SU-DHL-6 (cell line): ENCODE measurements at regions not wholly inside any gene's neighbourhood (a gene's known extent, or its start where the extent isn't known, plus 50 kb on each side); places are given as distances from the start of the nearest gene placed in this dataset.

Experiments
- H2AFZ ChIP-seq: fragments of 200-600 bp; sonication (generic); 2 replicates; pipeline ENCODE4 v1.6.1; 2014; ENCODE audit warnings: low read depth, mild to moderate bottlenecking, moderate library complexity, mixed read lengths, antibody characterized with exemption, low read length; ENCODE audit not compliant: severe bottlenecking
- H3F3A ChIP-seq: fragments of 200-600 bp; shearing (Covaris generic); 2 replicates; pipeline ENCODE4 v1.6.0; 2016; ENCODE audit warnings: antibody characterized with exemption, mild to moderate bottlenecking; ENCODE audit not compliant: insufficient read depth
- H3K27ac ChIP-seq: fragments of 200-600 bp; sonication (generic); 2 replicates; pipeline ENCODE4 v1.5.1; 2016; ENCODE audit warnings: low read depth, mild to moderate bottlenecking, low read length, moderate library complexity, mixed read lengths
- H3K27me3 ChIP-seq: fragments of 200-600 bp; sonication (generic), shearing (Covaris generic); 2 replicates; pipeline ENCODE4 v1.6.0; 2014; ENCODE audit warnings: mild to moderate bottlenecking, low read length
- H3K36me3 ChIP-seq: fragments of 200-600 bp; sonication (generic); 2 replicates; pipeline ENCODE4 v1.6.1; 2014; ENCODE audit warnings: mild to moderate bottlenecking, low read length, mixed read lengths
- H3K4me2 ChIP-seq: fragments of 300-600, 200-600 bp; shearing (Covaris generic), sonication (generic); 2 replicates; pipeline ENCODE4 v1.6.0; 2014; ENCODE audit warnings: low read length, low read depth, mild to moderate bottlenecking; ENCODE audit not compliant: poor library complexity, severe bottlenecking
- H3K4me3 ChIP-seq: fragments of 200-600 bp; sonication (generic); 2 replicates; pipeline ENCODE4 v1.5.1; 2014; ENCODE audit warnings: antibody characterized with exemption, low read length, mild to moderate bottlenecking, mixed read lengths; ENCODE audit not compliant: insufficient read depth, poor library complexity, severe bottlenecking
- H3K79me2 ChIP-seq: fragments of 200-600 bp; sonication (generic); 2 replicates; pipeline ENCODE4 v1.6.1; 2014; ENCODE audit warnings: mild to moderate bottlenecking, low read length, moderate library complexity; ENCODE audit not compliant: insufficient read depth
- H3K9ac ChIP-seq: fragments of 200-600 bp; sonication (generic); 2 replicates; pipeline ENCODE4 v1.7.0; 2014; ENCODE audit warnings: mild to moderate bottlenecking, low read length
- H3K9me2 ChIP-seq: fragments of 200-600 bp; sonication (generic); replicated peaks from 2 replicates; pipeline ENCODE4 v1.6.1; 2014; ENCODE audit warnings: low read length; ENCODE audit not compliant: insufficient read depth
- H3K9me3 ChIP-seq: fragments of 200-600 bp; sonication (generic); 2 replicates; pipeline ENCODE4 v1.6.1; 2014; ENCODE audit warnings: low read length, mixed read lengths; ENCODE audit not compliant: insufficient read depth
- H4K20me1 ChIP-seq: fragments of 200-600 bp; sonication (generic); 2 replicates; pipeline ENCODE4 v1.6.1; 2014; ENCODE audit warnings: low read depth, mild to moderate bottlenecking, antibody characterized with exemption, low read length, moderate library complexity, mixed read lengths
- CTCF ChIP-seq: fragments of 200-600 bp; sonication (generic); IDR thresholded peaks from one replicate; pipeline ENCODE4 v1.5.1; 2017; ENCODE audit warnings: antibody characterized with exemption, mild to moderate bottlenecking, low read length, moderate library complexity; ENCODE audit not compliant: insufficient read depth, poor library complexity, severe bottlenecking
- EZH2phosphoT487 ChIP-seq: fragments of 200-600 bp; sonication (generic), shearing (Covaris generic); conservative IDR thresholded peaks from 2 replicates; pipeline ENCODE4 v1.6.1; 2018; ENCODE audit warnings: mild to moderate bottlenecking, antibody characterized with exemption, low read length, moderate library complexity, mixed read lengths

- no peak for TF ChIP-seq EZH2phosphoT487
- no peak overlapping the region for H3K27ac ChIP-seq
These were observed 132.8 kb upstream of the ZPLD1 start for GRCh38 chr3:102302020-102302419.

GRCh38 chr3:102304550-102304949 is 130.3 kb upstream of the ZPLD1 start:
- Histone ChIP-seq H3K36me3 (no peaks in the 10 kb centered on the region), H3K4me3 (no peak overlapping the region), H3K27me3 (no peaks in the 10 kb centered on the region), H3K9me3 (no peaks in the 10 kb centered on the region), H3F3A (no peaks in the 10 kb centered on the region), H3K79me2 (no peaks in the 10 kb centered on the region), H4K20me1 (no peaks in the 10 kb centered on the region), H3K9me2 (no peaks in the 10 kb centered on the region), H3K4me2 (no peak overlapping the region), H2AFZ (no peak overlapping the region), H3K9ac (no peak overlapping the region), H3K27ac (no peak overlapping the region)
- TF ChIP-seq EZH2phosphoT487: no peak
- TF ChIP-seq CTCF: no peak

More at GRCh38 chr3:102302020-102302419, 132.8 kb upstream of the ZPLD1 start:
- H3K79me2 ChIP-seq: no peaks in the 10 kb centered on the region
- H4K20me1 ChIP-seq: no peaks in the 10 kb centered on the region
- no peak overlapping the region for H2AFZ ChIP-seq
- H3F3A ChIP-seq: no peaks in the 10 kb centered on the region
- no peaks in the 10 kb centered on the region for H3K36me3 ChIP-seq
- H3K27me3 ChIP-seq: no peaks in the 10 kb centered on the region
- no peaks in the 10 kb centered on the region for H3K9me2 ChIP-seq
- no peak overlapping the region for H3K4me2 ChIP-seq
- no peaks in the 10 kb centered on the region for H3K9me3 ChIP-seq
- no peak overlapping the region for H3K4me3 ChIP-seq
- no peak overlapping the region for H3K9ac ChIP-seq

- Histone ChIP-seq H4K20me1 (no peaks in the 10 kb centered on the region), H3K9me3 (no peaks in the 10 kb centered on the region), H3K27ac (no peak overlapping the region), H3K4me2 (no peak overlapping the region), H3K36me3 (no peaks in the 10 kb centered on the region), H3K4me3 (no peak overlapping the region), H2AFZ (no peak overlapping the region), H3K9me2 (no peaks in the 10 kb centered on the region), H3K9ac (no peak overlapping the region), H3K27me3 (no peaks in the 10 kb centered on the region), H3K79me2 (no peaks in the 10 kb centered on the region), H3F3A (no peaks in the 10 kb centered on the region)
- TF ChIP-seq CTCF (no peak), EZH2phosphoT487 (no peak)
These were observed 127.4 kb upstream of the ZPLD1 start for GRCh38 chr3:102307442-102307841.

GRCh38 chr3:102329066-102329465 is 105.7 kb upstream of the ZPLD1 start:
- H3K9me2 ChIP-seq: no peaks in the 10 kb centered on the region
- no peak overlapping the region for H3K27ac ChIP-seq
- H4K20me1 ChIP-seq: no peaks in the 10 kb centered on the region
- H3K4me2 ChIP-seq: no peak overlapping the region
- no peaks in the 10 kb centered on the region for H3K27me3 ChIP-seq
- H3K4me3 ChIP-seq: no peak overlapping the region
- no peaks in the 10 kb centered on the region for H3K9me3 ChIP-seq
- H3K36me3 ChIP-seq: no peaks in the 10 kb centered on the region
- TF ChIP-seq CTCF (no peak), EZH2phosphoT487 (no peak)
- no peak overlapping the region for H2AFZ ChIP-seq
- no peaks in the 10 kb centered on the region for H3K79me2 ChIP-seq
- H3F3A ChIP-seq: no peaks in the 10 kb centered on the region
- no peak overlapping the region for H3K9ac ChIP-seq
